GM23338 (cell line): ENCODE measurements at regions not wholly inside any gene's neighbourhood (a gene's known extent, or its start where the extent isn't known, plus 50 kb on each side); places are given as distances from the start of the nearest gene placed in this dataset.

Source experiments
- ATAC-seq: fragments of 200-7000 bp; cut with Tn5 transposase; 3 replicates; pipeline ENCODE4 v1.9.1; 2020
- DNase-seq: peaks from one replicate; pipeline ENCODE4 v3.0.0-alpha.2; 2015; ENCODE audit warnings: low spot score
- H2AFZ ChIP-seq: fragments of 200-600 bp; sonication (generic); 2 replicates; pipeline ENCODE4 v1.8.0; 2016; ENCODE audit warnings: antibody characterized with exemption, mild to moderate bottlenecking, moderate library complexity
- H3F3A ChIP-seq: fragments of 200-600 bp; sonication (generic); replicated peaks from 2 replicates; pipeline ENCODE4 v1.8.0; 2017; ENCODE audit warnings: antibody characterized with exemption, mixed run types, low read depth
- H3K27ac ChIP-seq: fragments of 200-600 bp; sonication (generic); 2 replicates; pipeline ENCODE4 v1.6.1; 2016; ENCODE audit warnings: low read depth
- H3K27me3 ChIP-seq: fragments of 200-600 bp; sonication (generic); 2 replicates; pipeline ENCODE4 v1.8.0; 2016; ENCODE audit warnings: mild to moderate bottlenecking, mixed run types, moderate library complexity; ENCODE audit not compliant: insufficient read depth
- H3K36me3 ChIP-seq: fragments of 200-600 bp; sonication (generic); 2 replicates; pipeline ENCODE4 v1.8.0; 2016; ENCODE audit warnings: mild to moderate bottlenecking; ENCODE audit not compliant: insufficient read depth
- H3K4me1 ChIP-seq: fragments of 200-600 bp; sonication (generic); 2 replicates; pipeline ENCODE4 v1.8.0; 2016; ENCODE audit warnings: mild to moderate bottlenecking, moderate library complexity; ENCODE audit not compliant: insufficient read depth
- H3K4me2 ChIP-seq: fragments of 200-600 bp; sonication (generic); 2 replicates; pipeline ENCODE4 v1.7.1; 2017; ENCODE audit warnings: mixed run types
- H3K4me3 ChIP-seq: fragments of 200-600 bp; sonication (generic); 2 replicates; pipeline ENCODE4 v1.6.1; 2016; ENCODE audit warnings: mixed run types
- H3K79me2 ChIP-seq: fragments of 200-600 bp; sonication (generic); replicated peaks from 2 replicates; pipeline ENCODE4 v1.8.0; 2017; ENCODE audit warnings: mild to moderate bottlenecking; ENCODE audit not compliant: insufficient read depth
- H3K9me2 ChIP-seq: fragments of 200-600 bp; sonication (generic); 2 replicates; pipeline ENCODE4 v1.8.0; 2017; ENCODE audit not compliant: insufficient read depth
- H4K20me1 ChIP-seq: fragments of 200-600 bp; sonication (generic); replicated peaks from 2 replicates; pipeline ENCODE4 v1.8.0; 2017; ENCODE audit warnings: mild to moderate bottlenecking; ENCODE audit not compliant: insufficient read depth
- H3K27ac Mint-ChIP-seq: 2 replicates; pipeline ENCODE4 v1.8.0; 2020; ENCODE audit warnings: inconsistent platforms, mild to moderate bottlenecking, moderate library complexity, mixed read lengths
- H3K27me3 Mint-ChIP-seq: 3 replicates; pipeline ENCODE4 v1.8.0; 2022; ENCODE audit warnings: low read depth, mild to moderate bottlenecking, moderate library complexity, mixed read lengths, inconsistent platforms; ENCODE audit not compliant: insufficient read depth, poor library complexity
- H3K36me3 Mint-ChIP-seq: 3 replicates; pipeline ENCODE4 v1.8.0; 2021; ENCODE audit warnings: low read depth, mild to moderate bottlenecking, inconsistent platforms, moderate library complexity, mixed read lengths
- H3K4me1 Mint-ChIP-seq: 3 replicates; pipeline ENCODE4 v1.8.0; 2020; ENCODE audit warnings: mild to moderate bottlenecking, inconsistent platforms, mixed read lengths
- H3K4me3 Mint-ChIP-seq: 3 replicates; pipeline ENCODE4 v1.8.0; 2021; ENCODE audit warnings: moderate library complexity, mild to moderate bottlenecking, inconsistent platforms, mixed read lengths
- H3K9me3 Mint-ChIP-seq: 3 replicates; pipeline ENCODE4 v1.8.0; 2020; ENCODE audit warnings: moderate library complexity, mild to moderate bottlenecking, inconsistent platforms, mixed read lengths
- CREB1 ChIP-seq: fragments of 250-450 bp; sonication (Bioruptor Pico); IDR thresholded peaks from 2 replicates; pipeline ENCODE4 v1.5.0; 2020; ENCODE audit warnings: low read depth, mild to moderate bottlenecking, moderate library complexity
- EZH2 ChIP-seq: fragments of 200-600 bp; sonication (generic); IDR thresholded peaks from one replicate; pipeline ENCODE4 v1.8.0; 2017; ENCODE audit warnings: antibody characterized with exemption, mild to moderate bottlenecking, low read depth; ENCODE audit not compliant: unreplicated experiment
- EZH2phosphoT487 ChIP-seq: fragments of 200-600 bp; sonication (generic); IDR thresholded peaks from one replicate; pipeline ENCODE4 v1.8.1; 2018; ENCODE audit warnings: antibody characterized with exemption; ENCODE audit not compliant: unreplicated experiment
- JUNB ChIP-seq: IDR thresholded peaks from one replicate; pipeline ENCODE4 v1.6.1; 2016; ENCODE audit warnings: antibody characterized with exemption; ENCODE audit not compliant: unreplicated experiment
- NANOG ChIP-seq: IDR thresholded peaks from 2 replicates; pipeline ENCODE4 v1.6.1; 2016; ENCODE audit warnings: antibody characterized with exemption, borderline replicate concordance
- POLR2AphosphoS5 ChIP-seq: IDR thresholded peaks from 2 replicates; pipeline ENCODE4 v1.6.1; 2016; ENCODE audit warnings: antibody characterized with exemption, low read depth
- STAT1 ChIP-seq: IDR thresholded peaks from one replicate; pipeline ENCODE4 v1.6.1; 2016; ENCODE audit warnings: antibody characterized with exemption; ENCODE audit not compliant: unreplicated experiment
- ZNF114 ChIP-seq: fragments of 250-450 bp; sonication (Bioruptor Pico); IDR thresholded peaks from 2 replicates; pipeline ENCODE4 v1.5.0; 2020; ENCODE audit warnings: mild to moderate bottlenecking, moderate library complexity
- ZNF331 ChIP-seq: fragments of 250-450 bp; sonication (Bioruptor Pico); IDR thresholded peaks from 2 replicates; pipeline ENCODE4 v1.5.0; 2020; ENCODE audit warnings: low read depth, mild to moderate bottlenecking, moderate library complexity
- TF ChIP-seq, protein P1 (sequence below): IDR thresholded peaks from 2 replicates; pipeline ENCODE4 v1.6.1; 2016; ENCODE audit warnings: antibody characterized with exemption
- TF ChIP-seq, protein P2 (sequence below): fragments of 250-450 bp; sonication (Bioruptor Pico); IDR thresholded peaks from 2 replicates; pipeline ENCODE4 v1.5.0; 2020; ENCODE audit warnings: mild to moderate bottlenecking, moderate library complexity
- TF ChIP-seq, protein P3 (sequence below), 2 experiments: fragments of 200-600 bp in 1 of 2; sonication (generic) in 1 of 2; conservative IDR thresholded peaks; 2 replicates each; pipeline versions ENCODE4 v1.5.1 to v1.6.1; 2016 to 2017; ENCODE audit warnings: antibody characterized with exemption in 2 of 2, low read depth in 2 of 2, mild to moderate bottlenecking in 2 of 2, moderate library complexity in 1 of 2
- TF ChIP-seq, protein P4 (sequence below): IDR thresholded peaks from one replicate; pipeline ENCODE4 v1.6.1; 2018; ENCODE audit warnings: antibody characterized with exemption; ENCODE audit not compliant: unreplicated experiment

DNA sequence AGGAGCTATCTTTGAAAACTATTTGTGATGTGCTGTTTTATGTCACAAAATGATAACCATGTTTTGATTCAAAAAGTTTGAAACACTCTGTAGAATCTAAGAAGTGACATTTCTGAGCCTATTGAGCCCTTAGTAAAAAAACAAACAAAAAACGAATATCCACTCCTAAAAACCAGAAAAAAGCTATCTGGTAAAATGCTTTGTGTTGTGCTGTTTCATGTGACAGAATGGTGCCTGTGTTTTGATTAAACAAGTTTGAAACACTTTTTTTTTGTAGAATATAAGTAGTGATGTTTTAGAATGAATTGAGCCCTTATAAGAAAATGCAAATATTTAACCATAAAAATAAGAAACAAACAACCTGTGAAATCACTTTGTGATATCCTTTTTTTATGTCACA lies 105.2 kb upstream of the VPREB1 start:
- Mint-ChIP-seq H3K4me1 (peaks cover 22% of the 10 kb centered on the region), H3K36me3 (no peaks in the 10 kb centered on the region), H3K9me3 (peaks cover 7% of the 10 kb centered on the region; the same call in 1 of the 3 replicates), H3K27ac (no peak overlapping the region), H3K27me3 (peaks cover 29% of the 10 kb centered on the region), H3K4me3 (no peak overlapping the region)
- peaks cover 100% of the 10 kb centered on the region for H3K27me3 ChIP-seq
- H3K9me2 ChIP-seq: no peaks in the 10 kb centered on the region
- H3K4me2 ChIP-seq: no peak overlapping the region
- no peaks in the 10 kb centered on the region for H4K20me1 ChIP-seq
- H3K79me2 ChIP-seq: no peaks in the 10 kb centered on the region
- DNase-seq (no peak), ATAC-seq (no peak)
- H2AFZ ChIP-seq: no peak overlapping the region
- H3K4me1 ChIP-seq: peaks cover 22% of the 10 kb centered on the region; the same call in 1 of the 2 replicates
- no peak overlapping the region for H3K4me3 ChIP-seq
- TF ChIP-seq EZH2: no peak
- TF ChIP-seq, protein P1, sequence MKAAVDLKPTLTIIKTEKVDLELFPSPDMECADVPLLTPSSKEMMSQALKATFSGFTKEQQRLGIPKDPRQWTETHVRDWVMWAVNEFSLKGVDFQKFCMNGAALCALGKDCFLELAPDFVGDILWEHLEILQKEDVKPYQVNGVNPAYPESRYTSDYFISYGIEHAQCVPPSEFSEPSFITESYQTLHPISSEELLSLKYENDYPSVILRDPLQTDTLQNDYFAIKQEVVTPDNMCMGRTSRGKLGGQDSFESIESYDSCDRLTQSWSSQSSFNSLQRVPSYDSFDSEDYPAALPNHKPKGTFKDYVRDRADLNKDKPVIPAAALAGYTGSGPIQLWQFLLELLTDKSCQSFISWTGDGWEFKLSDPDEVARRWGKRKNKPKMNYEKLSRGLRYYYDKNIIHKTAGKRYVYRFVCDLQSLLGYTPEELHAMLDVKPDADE: no peak
- TF ChIP-seq ZNF114 (CRISPR knock-in tag): no peak
- TF ChIP-seq JUNB: no peak
- no peak for TF ChIP-seq CREB1 (CRISPR knock-in tag)
- no peak for TF ChIP-seq POLR2AphosphoS5
- TF ChIP-seq STAT1: no peak
- TF ChIP-seq NANOG: no peak
- TF ChIP-seq, protein P2, sequence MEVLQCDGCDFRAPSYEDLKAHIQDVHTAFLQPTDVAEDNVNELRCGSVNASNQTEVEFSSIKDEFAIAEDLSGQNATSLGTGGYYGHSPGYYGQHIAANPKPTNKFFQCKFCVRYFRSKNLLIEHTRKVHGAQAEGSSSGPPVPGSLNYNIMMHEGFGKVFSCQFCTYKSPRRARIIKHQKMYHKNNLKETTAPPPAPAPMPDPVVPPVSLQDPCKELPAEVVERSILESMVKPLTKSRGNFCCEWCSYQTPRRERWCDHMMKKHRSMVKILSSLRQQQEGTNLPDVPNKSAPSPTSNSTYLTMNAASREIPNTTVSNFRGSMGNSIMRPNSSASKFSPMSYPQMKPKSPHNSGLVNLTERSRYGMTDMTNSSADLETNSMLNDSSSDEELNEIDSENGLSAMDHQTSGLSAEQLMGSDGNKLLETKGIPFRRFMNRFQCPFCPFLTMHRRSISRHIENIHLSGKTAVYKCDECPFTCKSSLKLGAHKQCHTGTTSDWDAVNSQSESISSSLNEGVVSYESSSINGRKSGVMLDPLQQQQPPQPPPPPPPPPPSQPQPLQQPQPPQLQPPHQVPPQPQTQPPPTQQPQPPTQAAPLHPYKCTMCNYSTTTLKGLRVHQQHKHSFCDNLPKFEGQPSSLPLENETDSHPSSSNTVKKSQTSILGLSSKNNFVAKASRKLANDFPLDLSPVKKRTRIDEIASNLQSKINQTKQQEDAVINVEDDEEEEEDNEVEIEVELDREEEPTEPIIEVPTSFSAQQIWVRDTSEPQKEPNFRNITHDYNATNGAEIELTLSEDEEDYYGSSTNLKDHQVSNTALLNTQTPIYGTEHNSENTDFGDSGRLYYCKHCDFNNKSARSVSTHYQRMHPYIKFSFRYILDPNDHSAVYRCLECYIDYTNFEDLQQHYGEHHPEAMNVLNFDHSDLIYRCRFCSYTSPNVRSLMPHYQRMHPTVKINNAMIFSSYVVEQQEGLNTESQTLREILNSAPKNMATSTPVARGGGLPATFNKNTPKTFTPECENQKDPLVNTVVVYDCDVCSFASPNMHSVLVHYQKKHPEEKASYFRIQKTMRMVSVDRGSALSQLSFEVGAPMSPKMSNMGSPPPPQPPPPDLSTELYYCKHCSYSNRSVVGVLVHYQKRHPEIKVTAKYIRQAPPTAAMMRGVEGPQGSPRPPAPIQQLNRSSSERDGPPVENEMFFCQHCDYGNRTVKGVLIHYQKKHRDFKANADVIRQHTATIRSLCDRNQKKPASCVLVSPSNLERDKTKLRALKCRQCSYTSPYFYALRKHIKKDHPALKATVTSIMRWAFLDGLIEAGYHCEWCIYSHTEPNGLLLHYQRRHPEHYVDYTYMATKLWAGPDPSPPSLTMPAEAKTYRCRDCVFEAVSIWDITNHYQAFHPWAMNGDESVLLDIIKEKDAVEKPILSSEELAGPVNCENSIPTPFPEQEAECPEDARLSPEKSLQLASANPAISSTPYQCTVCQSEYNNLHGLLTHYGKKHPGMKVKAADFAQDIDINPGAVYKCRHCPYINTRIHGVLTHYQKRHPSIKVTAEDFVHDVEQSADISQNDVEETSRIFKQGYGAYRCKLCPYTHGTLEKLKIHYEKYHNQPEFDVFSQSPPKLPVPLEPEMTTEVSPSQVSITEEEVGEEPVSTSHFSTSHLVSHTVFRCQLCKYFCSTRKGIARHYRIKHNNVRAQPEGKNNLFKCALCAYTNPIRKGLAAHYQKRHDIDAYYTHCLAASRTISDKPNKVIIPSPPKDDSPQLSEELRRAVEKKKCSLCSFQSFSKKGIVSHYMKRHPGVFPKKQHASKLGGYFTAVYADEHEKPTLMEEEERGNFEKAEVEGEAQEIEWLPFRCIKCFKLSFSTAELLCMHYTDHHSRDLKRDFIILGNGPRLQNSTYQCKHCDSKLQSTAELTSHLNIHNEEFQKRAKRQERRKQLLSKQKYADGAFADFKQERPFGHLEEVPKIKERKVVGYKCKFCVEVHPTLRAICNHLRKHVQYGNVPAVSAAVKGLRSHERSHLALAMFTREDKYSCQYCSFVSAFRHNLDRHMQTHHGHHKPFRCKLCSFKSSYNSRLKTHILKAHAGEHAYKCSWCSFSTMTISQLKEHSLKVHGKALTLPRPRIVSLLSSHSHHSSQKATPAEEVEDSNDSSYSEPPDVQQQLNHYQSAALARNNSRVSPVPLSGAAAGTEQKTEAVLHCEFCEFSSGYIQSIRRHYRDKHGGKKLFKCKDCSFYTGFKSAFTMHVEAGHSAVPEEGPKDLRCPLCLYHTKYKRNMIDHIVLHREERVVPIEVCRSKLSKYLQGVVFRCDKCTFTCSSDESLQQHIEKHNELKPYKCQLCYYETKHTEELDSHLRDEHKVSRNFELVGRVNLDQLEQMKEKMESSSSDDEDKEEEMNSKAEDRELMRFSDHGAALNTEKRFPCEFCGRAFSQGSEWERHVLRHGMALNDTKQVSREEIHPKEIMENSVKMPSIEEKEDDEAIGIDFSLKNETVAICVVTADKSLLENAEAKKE (CRISPR knock-in tag): no peak
- TF ChIP-seq EZH2phosphoT487: no peak
- TF ChIP-seq, protein P3, sequence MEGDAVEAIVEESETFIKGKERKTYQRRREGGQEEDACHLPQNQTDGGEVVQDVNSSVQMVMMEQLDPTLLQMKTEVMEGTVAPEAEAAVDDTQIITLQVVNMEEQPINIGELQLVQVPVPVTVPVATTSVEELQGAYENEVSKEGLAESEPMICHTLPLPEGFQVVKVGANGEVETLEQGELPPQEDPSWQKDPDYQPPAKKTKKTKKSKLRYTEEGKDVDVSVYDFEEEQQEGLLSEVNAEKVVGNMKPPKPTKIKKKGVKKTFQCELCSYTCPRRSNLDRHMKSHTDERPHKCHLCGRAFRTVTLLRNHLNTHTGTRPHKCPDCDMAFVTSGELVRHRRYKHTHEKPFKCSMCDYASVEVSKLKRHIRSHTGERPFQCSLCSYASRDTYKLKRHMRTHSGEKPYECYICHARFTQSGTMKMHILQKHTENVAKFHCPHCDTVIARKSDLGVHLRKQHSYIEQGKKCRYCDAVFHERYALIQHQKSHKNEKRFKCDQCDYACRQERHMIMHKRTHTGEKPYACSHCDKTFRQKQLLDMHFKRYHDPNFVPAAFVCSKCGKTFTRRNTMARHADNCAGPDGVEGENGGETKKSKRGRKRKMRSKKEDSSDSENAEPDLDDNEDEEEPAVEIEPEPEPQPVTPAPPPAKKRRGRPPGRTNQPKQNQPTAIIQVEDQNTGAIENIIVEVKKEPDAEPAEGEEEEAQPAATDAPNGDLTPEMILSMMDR (conservative IDR thresholded peaks at IDR 0.05; ENCODE audit: low read depth in 2 of 2): no peak
- TF ChIP-seq ZNF331 (CRISPR knock-in tag): no peak
- TF ChIP-seq, protein P4, sequence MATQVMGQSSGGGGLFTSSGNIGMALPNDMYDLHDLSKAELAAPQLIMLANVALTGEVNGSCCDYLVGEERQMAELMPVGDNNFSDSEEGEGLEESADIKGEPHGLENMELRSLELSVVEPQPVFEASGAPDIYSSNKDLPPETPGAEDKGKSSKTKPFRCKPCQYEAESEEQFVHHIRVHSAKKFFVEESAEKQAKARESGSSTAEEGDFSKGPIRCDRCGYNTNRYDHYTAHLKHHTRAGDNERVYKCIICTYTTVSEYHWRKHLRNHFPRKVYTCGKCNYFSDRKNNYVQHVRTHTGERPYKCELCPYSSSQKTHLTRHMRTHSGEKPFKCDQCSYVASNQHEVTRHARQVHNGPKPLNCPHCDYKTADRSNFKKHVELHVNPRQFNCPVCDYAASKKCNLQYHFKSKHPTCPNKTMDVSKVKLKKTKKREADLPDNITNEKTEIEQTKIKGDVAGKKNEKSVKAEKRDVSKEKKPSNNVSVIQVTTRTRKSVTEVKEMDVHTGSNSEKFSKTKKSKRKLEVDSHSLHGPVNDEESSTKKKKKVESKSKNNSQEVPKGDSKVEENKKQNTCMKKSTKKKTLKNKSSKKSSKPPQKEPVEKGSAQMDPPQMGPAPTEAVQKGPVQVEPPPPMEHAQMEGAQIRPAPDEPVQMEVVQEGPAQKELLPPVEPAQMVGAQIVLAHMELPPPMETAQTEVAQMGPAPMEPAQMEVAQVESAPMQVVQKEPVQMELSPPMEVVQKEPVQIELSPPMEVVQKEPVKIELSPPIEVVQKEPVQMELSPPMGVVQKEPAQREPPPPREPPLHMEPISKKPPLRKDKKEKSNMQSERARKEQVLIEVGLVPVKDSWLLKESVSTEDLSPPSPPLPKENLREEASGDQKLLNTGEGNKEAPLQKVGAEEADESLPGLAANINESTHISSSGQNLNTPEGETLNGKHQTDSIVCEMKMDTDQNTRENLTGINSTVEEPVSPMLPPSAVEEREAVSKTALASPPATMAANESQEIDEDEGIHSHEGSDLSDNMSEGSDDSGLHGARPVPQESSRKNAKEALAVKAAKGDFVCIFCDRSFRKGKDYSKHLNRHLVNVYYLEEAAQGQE: no peak
- no peak overlapping the region for H3K27ac ChIP-seq
- no peaks in the 10 kb centered on the region for H3F3A ChIP-seq
- H3K36me3 ChIP-seq: no peaks in the 10 kb centered on the region
